HG02938 (cell line): ENCODE measurements at regions not wholly inside any gene's neighbourhood (a gene's known extent, or its start where the extent isn't known, plus 50 kb on each side); places are given as distances from the start of the nearest gene placed in this dataset.
"Not testable (repeated sequence)": the region's sequence is repeated elsewhere in the genome, so short reads cannot be mapped to it uniquely, and the experiment has no call there.

Experiments used
- ATAC-seq: cut with Tn5 transposase; IDR thresholded peaks from one replicate; pipeline ENCODE4 v1.9.1; 2021; ENCODE audit warnings: mild to moderate bottlenecking, moderate library complexity; ENCODE audit not compliant: unreplicated experiment

DNA sequence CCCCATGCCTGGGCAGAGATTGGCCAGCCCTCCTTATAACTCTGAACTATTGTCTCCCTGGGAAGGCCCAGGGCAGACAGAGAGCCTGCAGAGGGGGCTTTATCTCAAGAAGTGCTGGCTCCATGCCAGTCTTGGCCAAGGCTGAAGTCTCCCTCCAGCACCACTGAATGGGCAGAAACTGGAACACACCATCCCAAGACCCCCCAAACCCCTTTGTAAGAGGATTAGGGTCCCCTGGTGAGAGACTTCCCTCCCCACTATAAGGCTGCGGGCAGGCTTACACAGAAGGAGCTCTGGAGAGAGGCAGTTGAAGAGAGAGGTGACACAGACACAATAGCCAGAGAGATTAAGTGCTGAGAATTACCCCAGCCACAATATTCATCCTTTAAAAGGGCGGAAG, 97.2 kb downstream of the NAV1 start:
- no peak for ATAC-seq

DNA sequence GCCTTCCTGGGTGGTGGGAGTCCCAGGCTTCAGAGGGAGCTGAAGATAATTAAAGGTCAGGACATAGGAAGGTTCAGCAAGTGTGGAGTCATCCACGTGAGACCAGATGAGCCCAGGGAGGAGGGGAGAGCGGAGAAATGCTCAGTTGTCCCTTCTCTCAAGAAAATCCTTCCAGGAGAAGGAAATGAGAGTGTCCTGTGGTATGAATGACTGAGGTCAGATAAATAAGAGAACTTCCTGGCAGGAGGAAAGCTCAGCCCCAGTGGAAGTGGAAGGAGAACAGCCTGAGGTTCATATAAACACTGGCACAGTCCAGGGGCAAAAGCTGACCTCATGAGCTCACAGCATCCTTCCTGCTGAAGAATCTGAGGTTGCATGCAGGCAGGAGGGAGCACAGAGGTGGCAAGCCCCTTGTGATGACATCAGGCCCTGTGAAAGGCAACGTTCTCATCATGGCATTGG, 97.6 kb downstream of the NAV1 start:
- no peak for ATAC-seq

DNA sequence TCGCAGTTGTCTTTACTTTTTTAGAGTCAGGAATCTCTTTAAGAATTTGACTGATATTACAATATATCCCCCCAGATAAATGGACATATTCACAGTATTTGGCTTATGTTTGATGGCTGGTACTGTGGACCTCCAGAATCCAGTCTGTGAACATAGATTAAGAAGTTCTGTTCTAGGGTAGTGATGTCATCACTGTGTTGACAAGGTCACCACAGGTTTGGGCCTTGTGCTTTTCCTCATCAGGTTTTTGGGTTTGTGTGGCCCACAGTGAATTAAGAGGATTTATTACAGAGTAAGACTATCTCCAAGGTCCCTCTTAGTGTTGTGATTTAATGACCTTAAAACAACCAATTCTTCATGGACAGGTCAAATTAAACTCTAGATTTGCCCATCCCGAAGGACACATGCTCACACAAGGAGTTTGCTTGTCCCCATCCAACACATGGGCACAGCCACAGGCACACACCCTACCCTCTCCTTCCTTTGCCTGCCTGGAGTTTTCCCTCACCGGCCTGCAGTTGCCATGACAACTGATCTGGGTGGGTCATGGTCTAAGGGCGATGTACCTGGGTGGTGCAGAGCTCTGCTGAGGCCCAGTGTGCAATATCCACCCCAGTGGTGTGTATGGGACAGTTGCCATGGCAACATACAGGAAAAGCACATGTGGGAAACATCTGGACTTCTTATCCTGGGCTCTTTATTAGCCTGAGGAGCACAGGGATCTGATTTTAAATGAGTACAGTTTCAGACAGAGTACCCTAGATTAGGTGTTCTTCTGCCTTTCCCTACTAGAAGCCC, 98.6 kb downstream of the NAV1 start:
- ATAC-seq, result no peak

DNA sequence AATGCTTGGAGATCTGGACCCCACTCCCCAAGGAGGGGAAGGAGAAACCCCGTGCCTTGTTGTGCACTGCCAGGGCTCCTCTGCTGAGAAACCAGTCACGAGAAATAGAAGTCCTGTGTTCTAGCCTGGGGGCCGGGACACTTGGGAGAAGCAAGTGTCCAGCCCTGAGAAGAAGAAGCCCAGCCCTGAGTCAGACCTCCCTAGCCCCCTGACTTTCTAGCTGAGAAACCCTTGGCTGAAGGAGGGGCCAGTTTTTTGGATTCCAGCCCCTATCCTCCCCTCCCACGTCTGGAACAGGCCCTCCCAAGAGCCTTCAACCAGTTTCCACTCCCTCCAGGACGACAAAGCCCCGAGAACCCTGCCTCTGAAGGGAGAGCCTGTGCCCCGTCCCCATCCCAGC, 100.5 kb downstream of the NAV1 start:
- no peak for ATAC-seq

DNA sequence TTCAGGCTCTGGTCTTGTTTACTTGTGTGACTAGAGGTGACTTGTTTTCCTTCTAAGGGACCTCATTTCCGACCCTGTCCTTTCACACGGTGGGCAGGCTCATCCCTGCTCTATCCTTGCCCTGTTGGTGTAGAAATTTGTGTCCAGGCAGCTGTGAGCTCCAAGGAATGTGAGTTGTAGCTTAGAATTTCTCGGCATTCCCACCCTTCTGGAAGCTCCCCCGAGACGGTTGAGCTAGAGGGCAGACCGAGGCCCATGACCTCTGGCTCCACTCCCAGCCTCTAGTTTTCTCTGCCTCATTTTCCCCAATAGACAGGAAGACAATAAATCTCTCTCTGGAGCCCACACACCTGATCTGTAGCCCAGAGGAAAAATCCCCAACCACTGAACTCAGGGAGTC, 100.9 kb downstream of the NAV1 start:
- no peak for ATAC-seq

DNA sequence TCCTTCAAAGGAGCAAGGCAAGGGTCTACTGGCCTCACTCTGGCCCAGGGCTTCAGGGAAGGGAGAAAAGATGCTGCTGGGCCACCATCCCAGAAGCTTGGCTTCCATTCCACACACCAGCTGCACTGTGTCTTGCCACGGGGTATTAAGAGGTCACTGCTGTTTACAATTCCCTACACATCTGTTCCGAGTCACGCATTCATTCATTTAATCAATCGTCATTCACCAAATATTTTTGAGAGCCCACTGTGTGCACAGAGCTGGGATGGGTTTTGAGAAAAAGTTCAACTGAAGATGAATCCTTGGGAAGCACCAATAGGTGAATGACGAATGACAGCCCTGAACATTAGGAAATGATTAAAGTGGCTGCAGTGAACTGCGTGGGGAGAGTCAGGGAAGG, 101.7 kb downstream of the NAV1 start:
- no peak for ATAC-seq

DNA sequence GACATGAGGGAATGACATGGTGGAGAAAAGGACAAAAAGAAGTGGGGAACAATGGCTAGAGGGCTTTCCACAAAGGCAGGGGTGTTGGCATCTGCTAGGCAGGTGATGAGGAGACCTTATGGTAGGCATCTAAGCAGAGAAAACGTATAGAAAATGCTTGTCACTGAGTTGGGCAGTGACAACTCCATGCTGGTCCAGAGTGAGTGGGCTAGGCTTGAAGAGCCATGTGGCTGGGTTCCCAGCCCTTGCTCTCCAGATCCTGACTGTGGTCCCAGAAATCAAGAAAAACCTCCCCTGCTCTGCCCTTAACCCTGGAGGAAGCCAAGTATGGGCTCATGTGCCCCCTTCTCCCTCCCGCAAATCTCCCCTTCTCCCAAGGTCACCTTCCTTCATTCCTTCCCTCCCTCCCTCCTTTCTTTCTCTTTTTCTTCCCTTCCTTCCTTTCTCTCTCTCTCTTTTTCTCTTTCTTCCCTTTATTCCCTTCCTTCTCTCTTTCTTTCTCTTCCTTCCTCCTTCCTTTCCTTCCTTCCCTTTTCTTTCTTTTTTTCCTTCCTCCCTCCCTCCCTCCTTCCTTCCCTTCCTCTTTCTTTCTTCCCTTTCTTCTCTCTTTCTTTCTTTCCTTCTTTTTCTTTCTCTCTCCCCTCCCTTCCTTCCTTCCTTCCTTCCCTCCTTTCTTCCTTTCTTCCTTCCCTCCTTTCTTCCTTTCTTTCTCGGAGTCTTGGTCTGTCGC, 102.8 kb downstream of the NAV1 start:
- ATAC-seq, result no peak

DNA sequence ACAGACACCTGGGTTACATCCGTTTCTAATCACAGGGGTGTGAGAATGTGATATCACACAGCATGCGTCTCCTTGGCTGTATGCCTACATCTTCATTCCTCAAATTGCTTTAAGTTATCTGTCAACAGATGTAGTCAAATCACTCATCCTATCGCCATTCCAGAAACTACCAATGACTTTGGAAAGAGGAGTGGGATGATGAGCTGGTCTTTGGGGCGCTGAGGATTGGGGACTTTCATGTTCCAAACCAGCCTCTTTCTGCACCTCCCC, 104.8 kb downstream of the NAV1 start:
- ATAC-seq, result no peak

DNA sequence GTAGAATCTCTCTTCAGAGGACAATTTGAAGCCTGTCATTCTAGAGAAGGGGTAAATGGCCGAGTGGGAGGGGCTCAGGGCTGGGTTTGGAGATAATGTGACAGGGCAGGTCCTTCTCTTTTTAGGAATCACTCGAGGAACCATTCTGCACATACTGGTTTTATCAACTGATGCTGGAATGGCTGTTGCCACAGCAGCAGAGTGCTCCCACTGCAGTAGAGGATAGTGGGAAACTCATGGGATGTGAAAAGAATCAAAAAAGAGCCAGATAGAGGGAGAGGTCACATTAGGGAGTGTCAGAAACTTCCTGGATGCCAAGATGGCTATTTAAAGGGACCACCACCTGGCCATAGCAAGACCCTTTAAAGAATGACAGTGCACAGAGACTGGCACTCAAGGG, 105.3 kb downstream of the NAV1 start:
- ATAC-seq, result no peak

DNA sequence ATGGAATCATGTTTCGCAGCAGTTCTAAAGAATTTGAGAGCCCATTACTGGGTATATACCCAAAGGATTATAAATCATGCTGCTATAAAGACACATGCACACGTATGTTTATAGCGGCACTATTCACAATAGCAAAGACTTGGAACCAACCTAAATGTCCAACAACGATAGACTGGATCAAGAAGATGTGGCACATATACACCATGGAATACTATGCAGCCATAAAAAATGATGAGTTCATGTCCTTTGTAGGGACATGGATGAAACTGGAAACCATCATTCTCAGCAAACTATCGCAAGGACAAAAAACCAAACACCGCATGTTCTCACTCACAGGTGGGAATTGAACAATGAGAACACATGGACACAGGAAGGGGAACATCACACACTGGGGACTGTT, 106.1 kb downstream of the NAV1 start:
- ATAC-seq, result not testable (repeated sequence)

DNA sequence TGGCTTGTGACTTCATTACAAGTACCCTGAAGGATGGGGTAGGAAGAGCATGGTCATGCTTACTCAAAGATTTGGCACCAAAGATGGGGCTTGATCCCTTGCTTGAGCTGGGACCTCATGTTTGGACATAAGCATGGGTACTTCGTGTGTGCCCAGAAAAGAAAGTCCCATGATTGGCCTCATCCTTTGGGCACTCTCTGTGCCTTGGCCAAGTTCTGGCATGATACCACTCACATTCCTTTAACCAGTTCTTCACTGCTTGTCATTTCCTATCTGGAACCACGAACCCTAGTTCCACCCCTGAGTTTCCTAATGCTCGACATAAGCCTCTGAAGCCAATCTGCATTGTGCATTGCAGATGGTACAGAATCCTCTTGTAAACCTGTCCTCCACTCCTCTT, 107.0 kb downstream of the NAV1 start:
- no peak for ATAC-seq

DNA sequence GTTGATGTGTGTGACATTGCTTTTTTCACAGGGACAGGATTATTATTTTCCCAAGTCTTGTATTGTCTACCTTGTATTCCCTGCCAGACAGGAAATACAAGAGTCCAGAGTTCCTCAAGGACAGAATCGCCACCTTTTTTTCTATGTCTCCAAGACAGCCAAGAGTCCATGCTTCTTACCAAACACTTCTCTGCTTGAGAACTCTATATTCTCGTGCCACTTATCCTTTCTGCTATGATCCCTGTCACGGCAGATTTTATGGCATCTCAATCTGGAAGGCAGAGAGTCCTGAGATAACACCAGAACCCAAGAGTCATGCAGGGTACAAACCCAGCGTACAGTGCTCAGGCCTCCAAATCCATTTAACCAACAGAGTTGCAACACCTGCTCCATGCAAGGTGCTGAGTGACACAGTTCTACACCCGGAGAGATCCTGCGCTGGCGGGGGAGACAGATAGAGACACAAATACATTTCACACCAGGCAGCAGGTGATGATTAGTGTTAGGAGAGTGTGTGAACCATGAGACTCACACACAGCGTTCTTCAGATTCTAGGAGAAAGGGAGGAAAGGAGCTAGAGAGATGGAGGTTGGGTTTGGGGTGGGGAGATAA, 107.6 kb downstream of the NAV1 start:
- no peak for ATAC-seq

DNA sequence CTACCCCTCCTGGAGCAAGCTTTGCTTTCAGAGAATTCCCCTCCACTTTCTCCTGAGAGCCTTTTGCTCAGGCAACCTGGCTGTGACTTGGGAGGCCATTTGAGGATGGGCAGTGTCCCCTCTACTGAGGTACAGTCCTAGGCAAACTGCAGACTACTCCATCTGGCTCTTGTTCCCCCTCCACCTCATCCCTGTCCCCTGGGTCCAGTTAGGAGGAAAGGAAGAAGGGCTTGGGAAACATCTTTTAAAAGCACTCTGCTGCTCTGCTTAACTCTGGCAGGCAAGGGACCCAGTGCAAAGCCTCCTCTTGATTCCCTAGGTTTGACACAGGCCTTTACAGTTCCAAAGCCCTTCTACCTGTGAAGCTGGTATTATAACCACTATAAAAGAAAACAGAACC, 108.2 kb downstream of the NAV1 start:
- no peak for ATAC-seq

DNA sequence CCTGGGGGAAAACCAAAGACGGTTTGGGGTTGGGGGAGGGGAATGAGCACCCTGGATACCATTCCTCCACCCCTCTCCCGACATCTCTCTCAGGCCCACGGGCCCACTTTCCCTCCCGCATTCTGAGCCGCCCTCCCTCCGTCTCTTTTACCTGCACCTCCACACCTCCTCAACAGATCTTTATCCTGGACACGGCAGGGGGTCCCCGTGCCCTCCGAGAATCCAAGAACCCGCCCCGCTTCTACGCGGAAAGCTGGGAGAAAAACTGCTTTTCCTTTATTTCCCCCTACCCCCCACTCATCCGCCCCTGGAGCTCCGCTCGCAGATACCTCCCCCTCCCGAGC, 108.8 kb downstream of the NAV1 start:
- no peak for ATAC-seq

DNA sequence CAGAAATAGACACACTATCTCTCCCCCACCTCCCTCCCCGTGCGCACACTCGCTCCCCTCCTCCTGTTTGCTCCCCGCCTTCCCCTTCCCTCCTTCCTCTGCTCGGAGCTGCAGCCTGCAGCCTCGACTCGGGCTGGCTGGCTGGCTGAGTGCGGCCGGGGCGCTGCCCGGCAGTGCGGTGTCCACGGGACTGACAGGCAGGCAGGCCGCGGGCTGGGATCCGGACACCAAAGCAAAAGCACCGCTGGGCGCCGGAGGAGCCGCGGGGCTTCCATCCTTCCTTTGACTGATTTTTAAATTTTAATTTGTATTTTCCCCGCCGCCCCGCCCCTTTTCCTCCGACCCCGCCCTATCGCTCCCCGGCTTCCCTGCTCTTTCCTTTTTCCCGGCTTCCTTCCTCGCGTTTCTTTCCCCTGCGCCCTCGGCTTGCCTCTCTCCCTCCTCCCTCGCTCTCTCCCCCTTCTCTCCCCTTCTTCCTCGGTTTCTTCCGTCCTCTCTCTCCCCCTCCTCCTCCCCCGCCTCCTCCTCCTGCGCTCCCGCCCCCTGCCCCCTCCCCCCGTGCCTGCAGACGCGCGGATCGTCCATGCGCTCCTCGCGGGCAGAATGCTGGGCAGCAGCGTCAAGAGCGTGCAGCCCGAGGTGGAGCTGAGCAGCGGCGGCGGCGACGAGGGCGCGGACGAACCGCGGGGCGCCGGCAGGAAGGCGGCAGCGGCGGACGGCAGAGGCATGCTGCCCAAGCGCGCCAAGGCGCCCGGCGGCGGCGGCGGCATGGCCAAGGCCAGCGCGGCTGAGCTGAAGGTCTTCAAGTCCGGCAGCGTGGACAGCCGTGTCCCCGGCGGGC, 109.4 kb downstream of the NAV1 start:
- ATAC-seq, result no peak

DNA sequence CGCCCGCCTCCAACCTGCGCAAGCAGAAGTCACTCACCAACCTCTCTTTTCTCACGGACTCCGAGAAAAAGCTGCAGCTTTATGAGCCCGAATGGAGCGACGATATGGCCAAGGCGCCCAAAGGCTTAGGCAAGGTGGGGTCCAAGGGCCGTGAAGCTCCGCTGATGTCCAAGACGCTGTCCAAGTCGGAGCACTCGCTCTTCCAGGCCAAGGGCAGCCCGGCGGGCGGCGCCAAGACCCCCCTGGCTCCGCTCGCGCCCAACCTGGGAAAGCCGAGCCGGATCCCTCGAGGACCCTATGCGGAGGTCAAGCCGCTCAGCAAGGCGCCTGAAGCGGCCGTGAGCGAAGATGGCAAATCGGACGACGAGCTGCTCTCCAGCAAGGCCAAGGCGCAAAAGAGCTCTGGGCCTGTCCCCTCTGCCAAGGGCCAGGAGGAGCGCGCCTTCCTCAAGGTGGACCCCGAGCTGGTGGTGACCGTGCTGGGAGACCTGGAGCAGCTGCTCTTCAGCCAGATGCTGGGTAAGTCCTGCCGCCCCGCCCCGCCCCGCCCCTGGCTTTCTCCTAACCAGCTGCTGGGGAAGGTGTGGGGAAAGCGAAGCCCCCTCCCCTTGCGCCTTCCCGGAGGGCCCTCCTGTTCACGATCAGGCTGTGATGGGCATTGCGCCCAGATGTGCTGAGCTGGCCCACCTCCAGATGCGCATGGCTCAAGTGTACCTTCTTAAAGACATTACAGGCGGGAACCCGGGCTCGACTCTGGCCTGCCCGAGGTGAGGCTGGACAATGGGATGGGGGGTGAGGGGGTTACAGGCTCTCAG, 110.2 kb downstream of the NAV1 start:
- no peak for ATAC-seq

DNA sequence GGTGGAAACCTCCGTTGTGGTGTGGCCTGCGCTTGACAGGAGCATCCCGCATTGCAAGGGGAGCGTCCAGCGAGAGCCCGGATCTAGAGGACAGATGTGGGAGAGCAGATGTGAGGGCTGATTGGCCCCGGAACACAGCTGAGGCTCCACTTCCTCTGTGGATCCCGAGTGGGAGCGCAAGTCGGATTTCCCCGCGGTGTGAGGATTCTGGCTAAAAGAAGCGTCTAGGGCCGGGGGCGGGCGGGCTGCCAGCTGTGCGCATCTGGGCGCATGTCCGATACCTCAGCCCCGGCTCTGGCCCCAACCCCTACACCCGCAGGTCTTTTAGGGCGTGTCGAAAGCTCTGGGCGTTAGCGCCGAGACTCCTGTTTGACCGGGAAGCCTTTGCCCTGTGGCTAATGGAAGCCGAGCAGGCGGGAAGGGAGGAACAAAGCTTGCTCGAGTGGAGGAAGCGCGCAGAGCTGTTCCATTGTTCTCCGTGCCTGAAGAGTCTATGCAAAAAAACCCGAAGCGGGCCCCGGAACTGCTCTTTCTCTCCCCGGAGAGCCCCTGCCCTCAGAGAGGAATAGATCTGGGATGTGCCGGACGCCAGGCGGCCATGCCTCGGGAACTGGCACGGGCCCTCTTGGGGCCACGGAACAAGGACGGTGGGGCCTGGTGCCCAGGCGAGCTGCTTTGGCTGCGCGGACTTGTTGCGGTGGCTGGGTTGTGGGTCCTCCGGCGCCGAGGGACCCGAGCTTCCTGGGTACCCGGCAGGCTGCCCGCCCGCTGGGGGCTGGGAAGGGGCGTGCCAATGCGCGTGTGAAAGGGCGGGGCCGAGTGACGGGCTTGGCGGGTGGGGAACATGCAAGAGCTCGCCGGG, 111.1 kb downstream of the NAV1 start:
- ATAC-seq, result no peak

DNA sequence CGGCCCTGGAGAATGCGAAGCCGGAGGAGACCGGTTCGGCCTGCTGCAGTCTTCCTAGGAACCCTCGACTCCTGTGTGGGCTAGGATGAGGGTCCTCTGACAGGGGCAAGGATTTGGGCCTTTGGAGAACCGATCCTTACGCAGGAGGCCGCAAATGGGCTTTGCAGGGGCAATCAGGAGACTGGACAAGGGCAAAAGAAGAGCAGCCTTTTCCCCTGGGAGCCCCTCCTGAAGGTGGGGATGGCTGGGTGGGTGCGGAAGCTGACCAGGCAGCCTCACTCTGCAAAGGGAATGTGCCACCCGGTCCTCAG, 111.7 kb downstream of the NAV1 start:
- no peak for ATAC-seq

DNA sequence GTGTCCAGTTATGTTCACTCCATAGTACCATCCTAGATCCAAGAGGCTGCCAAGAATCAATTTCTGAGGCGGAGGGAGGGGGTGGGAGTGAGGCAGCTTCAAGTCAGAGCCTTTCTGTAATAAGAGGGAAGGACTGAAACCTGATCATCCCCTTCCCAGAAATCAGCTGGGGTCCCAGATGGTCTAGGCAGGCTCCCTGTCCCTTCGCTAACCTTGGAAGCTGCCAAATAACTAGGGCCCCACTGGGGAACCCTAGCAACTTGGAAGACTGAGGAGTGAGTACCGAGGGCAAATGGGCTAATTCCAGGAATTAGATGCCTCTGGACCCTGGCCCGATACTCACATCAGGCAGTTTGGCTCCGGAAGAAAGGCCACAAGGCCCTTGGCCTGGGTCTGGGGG, 113.3 kb downstream of the NAV1 start:
- no peak for ATAC-seq

DNA sequence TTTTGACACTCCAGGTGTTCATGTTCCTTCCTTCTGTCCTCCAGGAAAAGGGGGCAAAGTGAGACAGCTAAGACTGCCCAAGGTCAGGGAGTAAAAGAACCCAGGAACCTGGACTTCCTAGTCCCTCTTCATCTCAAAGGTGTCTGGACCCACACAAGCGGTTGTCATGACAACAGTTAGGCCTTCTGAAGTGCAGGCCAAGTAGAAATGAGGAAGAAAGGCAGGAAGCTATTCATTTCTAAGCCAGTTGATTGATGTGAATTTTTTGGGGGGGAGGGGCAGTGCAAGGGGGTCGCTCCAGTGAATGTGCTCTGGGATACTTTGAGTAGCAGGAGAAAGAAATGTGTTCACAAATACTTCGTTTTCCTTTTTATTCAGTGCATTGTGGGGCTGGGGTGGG, 114.3 kb downstream of the NAV1 start:
- ATAC-seq, result no peak
